ENCODE measurements at regions not wholly inside any gene's neighbourhood (a gene's known extent, or its start where the extent isn't known, plus 50 kb on each side); places are given as distances from the start of the nearest gene placed in this dataset.
"Not testable (repeated sequence)": the region's sequence is repeated elsewhere in the genome, so short reads cannot be mapped to it uniquely, and the experiment has no call there.

- Histone ChIP-seq H3K27me3 (ENCODE audit: control insufficient read depth, insufficient read depth, low read length) (no peaks in the 10 kb centered on the region), H3K4me3 (ENCODE audit: low read depth, low read length) (no peak overlapping the region), H3K36me3 (ENCODE audit: control insufficient read depth, insufficient read depth, low read length) (no peaks in the 10 kb centered on the region)
- DNase-seq (ENCODE audit: low read depth): no peak
- TF ChIP-seq CTCF (IDR thresholded peaks at IDR 0.05; ENCODE audit: insufficient read depth, low read length, poor library complexity, severe bottlenecking): no peak
Observed at GRCh38 chr1:201732351-201732750, 96.6 kb upstream of the IPO9 start.

GRCh38 chr1:201734221-201734620 is 94.7 kb upstream of the IPO9 start:
- DNase-seq (ENCODE audit: low read depth); H3K27me3 ChIP-seq (ENCODE audit: control insufficient read depth, insufficient read depth, low read length); H3K4me3 ChIP-seq (ENCODE audit: low read depth, low read length); H3K36me3 ChIP-seq (ENCODE audit: control insufficient read depth, insufficient read depth, low read length): not testable (repeated sequence)

GRCh38 chr1:201734786-201735185 is 94.2 kb upstream of the IPO9 start:
- no peaks in the 10 kb centered on the region for H3K27me3 ChIP-seq (ENCODE audit: control insufficient read depth, insufficient read depth, low read length)
- H3K4me3 ChIP-seq (ENCODE audit: low read depth, low read length): no peak overlapping the region
- no peak for DNase-seq (ENCODE audit: low read depth)
- no peaks in the 10 kb centered on the region for H3K36me3 ChIP-seq (ENCODE audit: control insufficient read depth, insufficient read depth, low read length)
- no peak for TF ChIP-seq CTCF (IDR thresholded peaks at IDR 0.05; ENCODE audit: insufficient read depth, low read length, poor library complexity, severe bottlenecking)

- no peak for TF ChIP-seq CTCF (IDR thresholded peaks at IDR 0.05; ENCODE audit: insufficient read depth, low read length, poor library complexity, severe bottlenecking)
- Histone ChIP-seq H3K36me3 (ENCODE audit: control insufficient read depth, insufficient read depth, low read length) (no peaks in the 10 kb centered on the region), H3K27me3 (ENCODE audit: control insufficient read depth, insufficient read depth, low read length) (no peaks in the 10 kb centered on the region), H3K4me3 (ENCODE audit: low read depth, low read length) (no peak overlapping the region)
- DNase-seq (ENCODE audit: low read depth): no peak
Observed at GRCh38 chr1:201736707-201737320, 92.1 kb upstream of the IPO9 start.

GRCh38 chr1:201737352-201738060 is 91.5 kb upstream of the IPO9 start:
- H3K4me3 ChIP-seq (ENCODE audit: low read depth, low read length): no peak overlapping the region
- no peaks in the 10 kb centered on the region for H3K36me3 ChIP-seq (ENCODE audit: control insufficient read depth, insufficient read depth, low read length)
- TF ChIP-seq CTCF (IDR thresholded peaks at IDR 0.05; ENCODE audit: insufficient read depth, low read length, poor library complexity, severe bottlenecking): no peak
- no peak for DNase-seq (ENCODE audit: low read depth)
- no peaks in the 10 kb centered on the region for H3K27me3 ChIP-seq (ENCODE audit: control insufficient read depth, insufficient read depth, low read length)

GRCh38 chr1:201739080-201739479 is 89.9 kb upstream of the IPO9 start:
- H3K27me3 ChIP-seq (ENCODE audit: control insufficient read depth, insufficient read depth, low read length): no peaks in the 10 kb centered on the region
- DNase-seq (ENCODE audit: low read depth): no peak
- peak overlapping the region; percentile 62 for H3K4me3 ChIP-seq (ENCODE audit: low read depth, low read length)
- no peak for TF ChIP-seq CTCF (IDR thresholded peaks at IDR 0.05; ENCODE audit: insufficient read depth, low read length, poor library complexity, severe bottlenecking)
- H3K36me3 ChIP-seq (ENCODE audit: control insufficient read depth, insufficient read depth, low read length): no peaks in the 10 kb centered on the region

Measured in kidney epithelial cell (primary cell).